Stomach (tissue), 8 donors: ENCODE measurements at regions not wholly inside any gene's neighbourhood (a gene's known extent, or its start where the extent isn't known, plus 50 kb on each side); places are given as distances from the start of the nearest gene placed in this dataset.
A peak's percentile ranks its signal among the peaks of the same experiment; 100 is the strongest.

Experiments used
- DNase-seq, 2 donors: peaks; one replicate each; pipeline versions ENCODE4 v3.0.0 to v3.0.0-alpha.2; 2013 to 2019
- H3K27ac ChIP-seq, 5 donors: fragments of 200-600 bp in 4 of 5; sonication (generic) in 4 of 5; one replicate each; pipeline ENCODE4 v1.5.1; 2013 to 2019; ENCODE audit warnings: mild to moderate bottlenecking in 1 of 5, moderate library complexity in 1 of 5
- H3K27me3 ChIP-seq, 3 donors: fragments of 200-600 bp; sonication (generic); one replicate each; pipeline ENCODE4 v1.5.1; 2017 to 2019; ENCODE audit warnings: mixed run types in 1 of 3
- H3K36me3 ChIP-seq, 4 donors: fragments of 200-600 bp; sonication (generic); 1 replicate in 3 of 4; 2 replicates in 1 of 4; pipeline ENCODE4 v1.5.1; 2016 to 2019
- H3K4me1 ChIP-seq, 4 donors: fragments of 200-600 bp; sonication (generic); one replicate each; pipeline ENCODE4 v1.5.1; 2016 to 2019
- H3K4me3 ChIP-seq, 4 donors: fragments of 200-600 bp; sonication (generic) in 3 of 4; one replicate each; pipeline ENCODE4 v1.5.1; 2016 to 2019; ENCODE audit warnings: mild to moderate bottlenecking in 1 of 4
- H3K9me3 ChIP-seq, 4 donors: fragments of 200-600 bp; sonication (generic); one replicate each; pipeline ENCODE4 v1.5.1; 2016 to 2019
- EP300 ChIP-seq: sonication (generic); formaldehyde crosslinking; IDR thresholded peaks from one replicate; pipeline ENCODE4 v1.6.1; 2017; ENCODE audit warnings: antibody characterized with exemption
- POLR2A ChIP-seq, 4 donors: fragments of 450-650 bp; IDR thresholded peaks; one replicate each; pipeline ENCODE4 v1.6.1; 2016; ENCODE audit warnings: antibody characterized with exemption in 4 of 4, control low read depth in 2 of 4, mild to moderate bottlenecking in 1 of 4, moderate library complexity in 1 of 4
- POLR2AphosphoS5 ChIP-seq, 3 donors: sonication (generic); formaldehyde crosslinking; IDR thresholded peaks; one replicate each; pipeline ENCODE4 v1.6.1; 2016; ENCODE audit warnings: antibody characterized with exemption in 3 of 3
- WGBS, 5 donors: extraction: QIAGEN DNeasy Blood & Tissue Kit in 3 of 5; methylation state at CpG; one replicate each; pipeline versions ENCODE4 v1.1.5 to v1.1.7; 2013 to 2018; 5-methylcytosine and 5-hydroxymethylcytosine counted together
- intact Hi-C: fragments of 100-400 bp; cut with DNase I; formaldehyde crosslinking; loops from one replicate; pipeline ENCODE4 v1.15.1; 2023; ENCODE audit warnings: low total_unique reads
- TF ChIP-seq, protein P1 (sequence below), 7 experiments: fragments of 450-650 bp in 4 of 7; fragments of 200-600 bp in 3 of 7; sonication (generic) in 3 of 7; IDR thresholded peaks; one replicate each; pipeline ENCODE4 v1.5.1; 2016 to 2019; ENCODE audit warnings: antibody characterized with exemption in 7 of 7, control low read depth in 2 of 7, mild to moderate bottlenecking in 1 of 7
- donor health status: healthy with polysubstance abuse.
- donor health status: Bipolar disorder and iron deficiency.
- donor health status: healthy.

DNA sequence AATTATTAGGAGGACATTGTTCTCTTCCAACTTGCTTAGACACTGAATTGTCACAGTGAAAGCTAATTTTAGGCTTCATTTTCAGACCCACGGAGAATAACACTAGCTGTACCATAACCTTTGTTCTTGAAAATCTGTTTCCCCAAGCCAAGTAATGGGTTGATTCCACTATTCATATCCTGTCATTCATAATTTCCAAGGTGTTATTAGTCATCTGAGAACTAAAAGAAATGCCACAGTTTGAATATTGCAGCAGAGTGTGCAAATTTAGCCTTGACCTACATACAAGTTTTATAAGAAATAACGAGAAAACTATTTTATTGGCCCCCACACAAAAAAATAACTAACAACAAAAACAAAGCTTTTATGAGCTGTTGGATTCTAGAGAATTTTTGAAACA lies 148.5 kb upstream of the TYRP1 start:
- WGBS, 5 donors, result 56 to 67% (median 63%) methylated on average over 2 of the region's 2 CpGs
- Histone ChIP-seq H3K4me1 (no peaks in the 10 kb centered on the region), H3K4me3 (no peak overlapping the region), H3K36me3 (no peaks in the 10 kb centered on the region), H3K27me3 (no peaks in the 10 kb centered on the region), H3K27ac (no peak overlapping the region), H3K9me3 (no peaks in the 10 kb centered on the region)
- no peak for TF ChIP-seq POLR2AphosphoS5 (IDR thresholded peaks at IDR 0.05)
- no peak for TF ChIP-seq EP300
- TF ChIP-seq POLR2A (IDR thresholded peaks at IDR 0.05), result no peak
- TF ChIP-seq, protein P1, sequence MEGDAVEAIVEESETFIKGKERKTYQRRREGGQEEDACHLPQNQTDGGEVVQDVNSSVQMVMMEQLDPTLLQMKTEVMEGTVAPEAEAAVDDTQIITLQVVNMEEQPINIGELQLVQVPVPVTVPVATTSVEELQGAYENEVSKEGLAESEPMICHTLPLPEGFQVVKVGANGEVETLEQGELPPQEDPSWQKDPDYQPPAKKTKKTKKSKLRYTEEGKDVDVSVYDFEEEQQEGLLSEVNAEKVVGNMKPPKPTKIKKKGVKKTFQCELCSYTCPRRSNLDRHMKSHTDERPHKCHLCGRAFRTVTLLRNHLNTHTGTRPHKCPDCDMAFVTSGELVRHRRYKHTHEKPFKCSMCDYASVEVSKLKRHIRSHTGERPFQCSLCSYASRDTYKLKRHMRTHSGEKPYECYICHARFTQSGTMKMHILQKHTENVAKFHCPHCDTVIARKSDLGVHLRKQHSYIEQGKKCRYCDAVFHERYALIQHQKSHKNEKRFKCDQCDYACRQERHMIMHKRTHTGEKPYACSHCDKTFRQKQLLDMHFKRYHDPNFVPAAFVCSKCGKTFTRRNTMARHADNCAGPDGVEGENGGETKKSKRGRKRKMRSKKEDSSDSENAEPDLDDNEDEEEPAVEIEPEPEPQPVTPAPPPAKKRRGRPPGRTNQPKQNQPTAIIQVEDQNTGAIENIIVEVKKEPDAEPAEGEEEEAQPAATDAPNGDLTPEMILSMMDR (IDR thresholded peaks at IDR 0.05), result no peak
- intact Hi-C loops, result no loop called here
- DNase-seq, result no peak

DNA sequence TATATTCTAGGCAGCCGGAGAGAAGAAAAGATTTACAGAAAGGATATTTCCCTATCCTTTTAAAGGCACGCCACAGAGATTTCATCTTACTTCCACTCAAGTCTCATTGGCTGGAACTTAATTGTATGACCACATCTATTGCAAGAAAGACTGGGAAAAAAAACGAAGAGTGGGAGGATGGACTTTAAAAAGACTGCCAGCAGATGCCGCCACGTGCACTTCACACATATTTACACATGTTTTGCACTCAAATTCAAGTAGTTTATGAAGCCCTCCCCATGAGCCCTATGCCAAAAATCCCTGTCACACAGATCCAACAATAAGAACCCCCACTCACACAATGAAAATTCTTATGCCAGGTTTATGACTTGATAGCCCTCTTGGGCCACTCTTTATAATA lies 138.5 kb upstream of the TYRP1 start:
- DNase-seq, result peak in 1 of 2 donors; percentile 10
- Histone ChIP-seq H3K27ac (no peak overlapping the region), H3K4me1 (no peaks in the 10 kb centered on the region), H3K4me3 (no peak overlapping the region), H3K9me3 (no peaks in the 10 kb centered on the region), H3K36me3 (no peaks in the 10 kb centered on the region), H3K27me3 (no peaks in the 10 kb centered on the region)
- WGBS, 5 donors, result 46 to 56% (median 52%) methylated on average over 5 of the region's 5 CpGs
- intact Hi-C loops, result no loop called here
- no peak for TF ChIP-seq EP300
- TF ChIP-seq, protein P1 (IDR thresholded peaks at IDR 0.05), result no peak
- TF ChIP-seq POLR2A (IDR thresholded peaks at IDR 0.05), result no peak
- TF ChIP-seq POLR2AphosphoS5 (IDR thresholded peaks at IDR 0.05), result no peak

DNA sequence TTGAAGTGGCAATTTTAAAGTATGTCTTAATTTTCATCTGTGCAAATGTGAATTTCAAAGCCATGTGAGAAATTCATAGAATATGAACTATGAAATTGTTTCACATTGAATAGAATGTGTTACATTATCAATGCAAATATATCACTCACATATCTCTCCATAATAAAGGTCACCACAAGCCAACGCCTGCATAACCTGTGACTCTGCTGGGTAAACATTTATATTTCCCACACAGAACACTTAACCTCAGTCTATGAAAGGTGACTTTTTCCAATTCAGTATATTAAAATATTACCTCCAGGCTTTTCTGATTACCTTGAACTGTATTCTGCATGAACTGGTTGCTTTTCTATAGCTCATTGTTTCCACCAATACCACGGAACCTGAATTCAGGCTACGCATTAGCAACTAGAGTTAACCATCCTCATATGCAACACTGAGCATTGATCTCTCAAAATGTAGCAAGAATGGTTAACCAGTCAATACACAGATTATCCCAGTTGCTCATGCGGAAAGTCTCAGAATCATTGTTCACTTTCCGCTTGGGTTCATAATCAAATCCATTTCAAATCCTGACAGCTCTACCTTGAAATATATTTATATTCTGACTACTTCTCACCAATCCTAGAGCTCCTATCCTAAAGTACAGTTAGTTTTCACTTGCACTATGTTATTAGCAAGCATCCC lies 126.6 kb upstream of the TYRP1 start:
- Histone ChIP-seq H3K9me3 (no peaks in the 10 kb centered on the region), H3K4me1 (no peaks in the 10 kb centered on the region), H3K27ac (no peak overlapping the region), H3K36me3 (no peaks in the 10 kb centered on the region), H3K27me3 (no peaks in the 10 kb centered on the region), H3K4me3 (no peak overlapping the region)
- TF ChIP-seq EP300 (no peak), POLR2A (IDR thresholded peaks at IDR 0.05) (no peak), POLR2AphosphoS5 (IDR thresholded peaks at IDR 0.05) (no peak)
- TF ChIP-seq, protein P1 (IDR thresholded peaks at IDR 0.05), result no peak
- DNase-seq, result peak in 1 of 2 donors; percentile 3
- intact Hi-C loops, result no loop called here
- WGBS, 5 donors, result 62 to 71% (median 67%) methylated on average over 5 of the region's 5 CpGs

DNA sequence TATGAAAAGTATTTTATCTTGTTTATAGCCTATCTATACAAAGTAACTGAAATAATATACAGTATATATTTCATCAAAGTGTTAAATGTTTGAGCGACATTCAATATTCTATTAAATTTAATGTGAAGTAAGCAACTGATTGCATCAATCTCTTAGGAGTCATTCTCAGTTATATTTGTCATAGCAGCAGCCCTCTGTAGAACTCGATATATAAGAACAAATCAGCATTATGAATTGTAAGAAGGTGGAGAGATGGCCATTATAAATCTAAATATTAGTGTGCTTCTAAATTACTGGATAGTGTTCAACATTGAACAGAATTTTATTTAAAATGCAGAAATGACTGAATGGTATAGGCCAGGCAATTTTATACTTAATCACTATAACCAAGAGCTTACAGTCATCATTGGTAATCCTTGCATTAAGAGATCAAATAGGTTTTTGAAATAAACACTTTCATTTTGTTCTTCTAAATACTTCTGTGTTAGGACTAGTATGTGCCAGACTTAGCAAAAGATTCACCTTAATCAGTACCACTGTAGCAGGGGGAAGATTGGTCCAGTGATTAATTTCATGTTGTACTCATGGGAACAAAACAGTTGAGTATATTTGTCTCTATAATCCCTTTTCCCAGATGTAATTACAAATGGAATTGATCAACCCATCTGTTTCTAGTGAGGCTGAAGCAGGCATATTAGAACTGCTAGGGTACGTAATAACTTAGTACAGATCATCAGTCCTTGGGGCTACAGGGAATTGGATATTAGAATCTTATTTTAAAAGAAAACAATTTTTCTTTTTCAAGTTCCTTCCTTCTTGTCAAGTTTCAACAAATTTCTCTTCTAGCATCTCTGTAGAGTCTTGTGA lies 108.3 kb upstream of the TYRP1 start:
- Histone ChIP-seq H3K4me1 (no peaks in the 10 kb centered on the region), H3K4me3 (no peak overlapping the region), H3K27ac (no peak overlapping the region), H3K27me3 (no peaks in the 10 kb centered on the region), H3K36me3 (no peaks in the 10 kb centered on the region), H3K9me3 (no peaks in the 10 kb centered on the region)
- WGBS, 5 donors, result 80 to 92% (median 90%) methylated on average over 3 of the region's 3 CpGs
- no peak for TF ChIP-seq POLR2A (IDR thresholded peaks at IDR 0.05)
- TF ChIP-seq POLR2AphosphoS5 (IDR thresholded peaks at IDR 0.05), result no peak
- intact Hi-C loops, result no loop called here
- DNase-seq, result no peak
